ENCODE measurements at regions not wholly inside any gene's neighbourhood (a gene's known extent, or its start where the extent isn't known, plus 50 kb on each side); places are given as distances from the start of the nearest gene placed in this dataset.

GRCh38 chr6:130748041-130748440 lies 79.2 kb upstream of the SMLR1 start:
- TF ChIP-seq POLR2A (IDR thresholded peaks at IDR 0.05) (no peak), CTCF (IDR thresholded peaks at IDR 0.05) (no peak), POLR2AphosphoS5 (IDR thresholded peaks at IDR 0.05; ENCODE audit: insufficient read depth in 1 of 2, low read depth in 1 of 2) (no peak)
